HEK293 (cell line): ENCODE measurements at regions not wholly inside any gene's neighbourhood (a gene's known extent, or its start where the extent isn't known, plus 50 kb on each side); places are given as distances from the start of the nearest gene placed in this dataset.

Source experiments
- CTCF ChIA-PET: fragments of 350-600 bp; formaldehyde crosslinking; extraction: SDS; loops from one replicate; lab custom pipeline; 2021; ENCODE audit warnings: antibody characterized with exemption; lab: Yijun Ruan, JAX
- POLR2A ChIA-PET: fragments of 300-600 bp; formaldehyde crosslinking; extraction: SDS; loops from one replicate; lab custom pipeline; 2020; ENCODE audit warnings: antibody characterized with exemption, inconsistent platforms; lab: Yijun Ruan, JAX
- H3K27ac ChIP-seq: fragments of 200-500 bp; sonication (Bioruptor generic); 2 replicates; pipeline ENCODE4 v1.5.1; 2014; ENCODE audit warnings: low read depth, low read length, control low read depth, inconsistent platforms; ENCODE audit errors: extremely low read depth
- H3K36me3 ChIP-seq, 2 experiments: fragments of 200-500 bp in 1 of 2; sonication (Bioruptor generic) in 1 of 2; 1 replicate in 1 of 2; 2 replicates in 1 of 2; pipeline ENCODE4 v1.5.1; 2014 to 2017; ENCODE audit warnings: inconsistent platforms in 2 of 2, low read length in 2 of 2; ENCODE audit not compliant: control insufficient read depth in 2 of 2, insufficient read depth in 1 of 2
- H3K4me1 ChIP-seq: fragments of 200-500 bp; sonication (Bioruptor generic); 2 replicates; pipeline ENCODE4 v1.5.1; 2014; ENCODE audit warnings: mild to moderate bottlenecking, low read length, inconsistent platforms; ENCODE audit not compliant: control insufficient read depth, insufficient read depth
- H3K4me3 ChIP-seq: 2 replicates; pipeline ENCODE4 v1.5.1; 2011; ENCODE audit warnings: low read depth, mild to moderate bottlenecking, control low read depth, low read length, moderate library complexity
- H3K9me3 ChIP-seq: fragments of 200-500 bp; sonication (Bioruptor generic); 2 replicates; pipeline ENCODE4 v1.5.1; 2014; ENCODE audit warnings: low read depth, low read length, inconsistent platforms; ENCODE audit not compliant: control insufficient read depth, insufficient read depth
- GFI1B ChIP-seq: fragments of 450-650 bp; formaldehyde crosslinking; IDR thresholded peaks from 2 replicates; pipeline ENCODE4 v1.5.1; 2016; ENCODE audit warnings: missing biosample characterization, missing genetic modification characterization
- MEIS1 ChIP-seq: sonication (generic); formaldehyde crosslinking; IDR thresholded peaks from 2 replicates; pipeline ENCODE4 v1.8.1; 2022; ENCODE audit warnings: missing genetic modification reagents, mild to moderate bottlenecking, borderline replicate concordance
- MYNN ChIP-seq: fragments of 450-650 bp; formaldehyde crosslinking; IDR thresholded peaks from 2 replicates; pipeline ENCODE4 v1.5.1; 2016; ENCODE audit warnings: missing biosample characterization, missing genetic modification characterization, borderline replicate concordance
- SALL2 ChIP-seq: fragments of 450-650 bp; formaldehyde crosslinking; IDR thresholded peaks from 2 replicates; pipeline ENCODE4 v1.5.0; 2017; ENCODE audit warnings: missing biosample characterization, mild to moderate bottlenecking, missing genetic modification characterization, borderline replicate concordance
- SP7 ChIP-seq: fragments of 450-650 bp; formaldehyde crosslinking; IDR thresholded peaks from 2 replicates; pipeline ENCODE4 v1.5.1; 2016; ENCODE audit warnings: missing biosample characterization, missing genetic modification characterization
- ZBTB21 ChIP-seq: fragments of 450-650 bp; formaldehyde crosslinking; IDR thresholded peaks from 2 replicates; pipeline ENCODE4 v1.5.1; 2017; ENCODE audit warnings: missing biosample characterization, missing genetic modification characterization
- ZBTB26 ChIP-seq: fragments of 450-650 bp; formaldehyde crosslinking; optimal IDR thresholded peaks from 2 replicates; pipeline ENCODE3; 2016; ENCODE audit warnings: missing biosample characterization, mild to moderate bottlenecking, missing genetic modification characterization
- ZNF112 ChIP-seq: fragments of 450-650 bp; formaldehyde crosslinking; IDR thresholded peaks from 2 replicates; pipeline ENCODE4 v1.5.0; 2017; ENCODE audit warnings: missing biosample characterization, missing genetic modification characterization
- ZNF121 ChIP-seq: fragments of 450-650 bp; formaldehyde crosslinking; IDR thresholded peaks from 2 replicates; pipeline ENCODE4 v1.5.1; 2016; ENCODE audit warnings: missing biosample characterization, missing genetic modification characterization
- ZNF148 ChIP-seq: fragments of 450-650 bp; formaldehyde crosslinking; IDR thresholded peaks from 2 replicates; pipeline ENCODE4 v1.5.0; 2017; ENCODE audit warnings: missing biosample characterization, missing genetic modification characterization, borderline replicate concordance
- ZNF202 ChIP-seq: fragments of 450-650 bp; formaldehyde crosslinking; IDR thresholded peaks from 2 replicates; pipeline ENCODE4 v1.5.1; 2016; ENCODE audit warnings: missing biosample characterization, missing genetic modification characterization, borderline replicate concordance
- ZNF274 ChIP-seq, 2 experiments: fragments of 200-500 bp in 1 of 2; fragments of 450-650 bp in 1 of 2; sonication (Bioruptor generic) in 1 of 2; formaldehyde crosslinking in 1 of 2; IDR thresholded peaks; 2 replicates each; pipeline versions ENCODE4 v1.5.1 to v1.6.1; 2014 to 2016; ENCODE audit warnings: borderline replicate concordance in 1 of 2, inconsistent platforms in 1 of 2, low read length in 1 of 2, missing biosample characterization in 1 of 2, missing genetic modification characterization in 1 of 2
- ZNF292 ChIP-seq: fragments of 450-650 bp; formaldehyde crosslinking; IDR thresholded peaks from 2 replicates; pipeline ENCODE4 v1.5.1; 2016; ENCODE audit warnings: low read depth, missing biosample characterization, missing genetic modification characterization, borderline replicate concordance
- ZNF37A ChIP-seq: fragments of 450-650 bp; IDR thresholded peaks from 2 replicates; pipeline ENCODE4 v1.5.1; 2018; ENCODE audit warnings: missing biosample characterization, missing genetic modification characterization
- ZNF544 ChIP-seq: fragments of 450-650 bp; formaldehyde crosslinking; IDR thresholded peaks from 2 replicates; pipeline ENCODE4 v1.5.0; 2017; ENCODE audit warnings: missing biosample characterization, missing genetic modification characterization
- ZNF600 ChIP-seq: fragments of 450-650 bp; formaldehyde crosslinking; IDR thresholded peaks from 2 replicates; pipeline ENCODE4 v1.5.1; 2016; ENCODE audit warnings: missing biosample characterization, missing genetic modification characterization
- ZNF624 ChIP-seq: fragments of 450-650 bp; formaldehyde crosslinking; IDR thresholded peaks from 2 replicates; pipeline ENCODE4 v1.5.1; 2017; ENCODE audit warnings: missing biosample characterization, missing genetic modification characterization
- ZNF654 ChIP-seq: fragments of 450-650 bp; formaldehyde crosslinking; IDR thresholded peaks from 2 replicates; pipeline ENCODE4 v1.5.1; 2016; ENCODE audit warnings: low read depth, missing biosample characterization, missing genetic modification characterization
- ZNF76 ChIP-seq: fragments of 450-650 bp; formaldehyde crosslinking; IDR thresholded peaks from 2 replicates; pipeline ENCODE4; 2016; ENCODE audit warnings: low read depth, missing biosample characterization, missing genetic modification characterization, borderline replicate concordance
- ZSCAN23 ChIP-seq: fragments of 450-650 bp; formaldehyde crosslinking; IDR thresholded peaks from 2 replicates; pipeline ENCODE4 v1.5.1; 2016; ENCODE audit warnings: missing biosample characterization, missing genetic modification characterization
- TF ChIP-seq, protein P1 (sequence below): fragments of 450-650 bp; formaldehyde crosslinking; IDR thresholded peaks from 2 replicates; pipeline ENCODE4 v1.5.1; 2016; ENCODE audit warnings: missing biosample characterization, missing genetic modification characterization
- TF ChIP-seq, protein P2 (sequence below): fragments of 450-650 bp; formaldehyde crosslinking; conservative IDR thresholded peaks from 2 replicates; pipeline ENCODE4 v1.5.1; 2016; ENCODE audit warnings: low read depth, missing biosample characterization, missing genetic modification characterization

GRCh38 chr3:41060106-41060505 is 139.2 kb upstream of the CTNNB1 start (continued):
- TF ChIP-seq ZNF202 (no peak), ZNF121 (tag by site-specific recombination) (no peak), ZNF76 (no peak)

- ChIA-PET POLR2A (no interaction called here), CTCF (no interaction called here)
- H3K9me3 ChIP-seq: no peaks in the 10 kb centered on the region
- TF ChIP-seq, protein P1, sequence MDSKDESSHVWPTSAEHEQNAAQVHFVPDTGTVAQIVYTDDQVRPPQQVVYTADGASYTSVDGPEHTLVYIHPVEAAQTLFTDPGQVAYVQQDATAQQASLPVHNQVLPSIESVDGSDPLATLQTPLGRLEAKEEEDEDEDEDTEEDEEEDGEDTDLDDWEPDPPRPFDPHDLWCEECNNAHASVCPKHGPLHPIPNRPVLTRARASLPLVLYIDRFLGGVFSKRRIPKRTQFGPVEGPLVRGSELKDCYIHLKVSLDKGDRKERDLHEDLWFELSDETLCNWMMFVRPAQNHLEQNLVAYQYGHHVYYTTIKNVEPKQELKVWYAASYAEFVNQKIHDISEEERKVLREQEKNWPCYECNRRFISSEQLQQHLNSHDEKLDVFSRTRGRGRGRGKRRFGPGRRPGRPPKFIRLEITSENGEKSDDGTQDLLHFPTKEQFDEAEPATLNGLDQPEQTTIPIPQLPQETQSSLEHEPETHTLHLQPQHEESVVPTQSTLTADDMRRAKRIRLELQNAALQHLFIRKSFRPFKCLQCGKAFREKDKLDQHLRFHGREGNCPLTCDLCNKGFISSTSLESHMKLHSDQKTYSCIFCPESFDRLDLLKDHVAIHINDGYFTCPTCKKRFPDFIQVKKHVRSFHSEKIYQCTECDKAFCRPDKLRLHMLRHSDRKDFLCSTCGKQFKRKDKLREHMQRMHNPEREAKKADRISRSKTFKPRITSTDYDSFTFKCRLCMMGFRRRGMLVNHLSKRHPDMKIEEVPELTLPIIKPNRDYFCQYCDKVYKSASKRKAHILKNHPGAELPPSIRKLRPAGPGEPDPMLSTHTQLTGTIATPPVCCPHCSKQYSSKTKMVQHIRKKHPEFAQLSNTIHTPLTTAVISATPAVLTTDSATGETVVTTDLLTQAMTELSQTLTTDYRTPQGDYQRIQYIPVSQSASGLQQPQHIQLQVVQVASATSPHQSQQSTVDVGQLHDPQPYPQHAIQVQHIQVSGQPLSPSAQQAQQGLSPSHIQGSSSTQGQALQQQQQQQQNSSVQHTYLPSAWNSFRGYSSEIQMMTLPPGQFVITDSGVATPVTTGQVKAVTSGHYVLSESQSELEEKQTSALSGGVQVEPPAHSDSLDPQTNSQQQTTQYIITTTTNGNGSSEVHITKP (tag by site-specific recombination): no peak
- TF ChIP-seq ZNF112 (no peak), GFI1B (no peak), ZNF148 (tag by site-specific recombination) (no peak)
- TF ChIP-seq, protein P2, sequence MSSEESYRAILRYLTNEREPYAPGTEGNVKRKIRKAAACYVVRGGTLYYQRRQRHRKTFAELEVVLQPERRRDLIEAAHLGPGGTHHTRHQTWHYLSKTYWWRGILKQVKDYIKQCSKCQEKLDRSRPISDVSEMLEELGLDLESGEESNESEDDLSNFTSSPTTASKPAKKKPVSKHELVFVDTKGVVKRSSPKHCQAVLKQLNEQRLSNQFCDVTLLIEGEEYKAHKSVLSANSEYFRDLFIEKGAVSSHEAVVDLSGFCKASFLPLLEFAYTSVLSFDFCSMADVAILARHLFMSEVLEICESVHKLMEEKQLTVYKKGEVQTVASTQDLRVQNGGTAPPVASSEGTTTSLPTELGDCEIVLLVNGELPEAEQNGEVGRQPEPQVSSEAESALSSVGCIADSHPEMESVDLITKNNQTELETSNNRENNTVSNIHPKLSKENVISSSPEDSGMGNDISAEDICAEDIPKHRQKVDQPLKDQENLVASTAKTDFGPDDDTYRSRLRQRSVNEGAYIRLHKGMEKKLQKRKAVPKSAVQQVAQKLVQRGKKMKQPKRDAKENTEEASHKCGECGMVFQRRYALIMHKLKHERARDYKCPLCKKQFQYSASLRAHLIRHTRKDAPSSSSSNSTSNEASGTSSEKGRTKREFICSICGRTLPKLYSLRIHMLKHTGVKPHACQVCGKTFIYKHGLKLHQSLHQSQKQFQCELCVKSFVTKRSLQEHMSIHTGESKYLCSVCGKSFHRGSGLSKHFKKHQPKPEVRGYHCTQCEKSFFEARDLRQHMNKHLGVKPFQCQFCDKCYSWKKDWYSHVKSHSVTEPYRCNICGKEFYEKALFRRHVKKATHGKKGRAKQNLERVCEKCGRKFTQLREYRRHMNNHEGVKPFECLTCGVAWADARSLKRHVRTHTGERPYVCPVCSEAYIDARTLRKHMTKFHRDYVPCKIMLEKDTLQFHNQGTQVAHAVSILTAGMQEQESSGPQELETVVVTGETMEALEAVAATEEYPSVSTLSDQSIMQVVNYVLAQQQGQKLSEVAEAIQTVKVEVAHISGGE (tag by site-specific recombination): no peak
- H3K4me3 ChIP-seq: no peak overlapping the region
- no peak overlapping the region for H3K27ac ChIP-seq
- H3K4me1 ChIP-seq: no peaks in the 10 kb centered on the region
- no peaks in the 10 kb centered on the region for H3K36me3 ChIP-seq
Measured at GRCh38 chr3:41064070-41064469, 135.2 kb upstream of the CTNNB1 start.

DNA sequence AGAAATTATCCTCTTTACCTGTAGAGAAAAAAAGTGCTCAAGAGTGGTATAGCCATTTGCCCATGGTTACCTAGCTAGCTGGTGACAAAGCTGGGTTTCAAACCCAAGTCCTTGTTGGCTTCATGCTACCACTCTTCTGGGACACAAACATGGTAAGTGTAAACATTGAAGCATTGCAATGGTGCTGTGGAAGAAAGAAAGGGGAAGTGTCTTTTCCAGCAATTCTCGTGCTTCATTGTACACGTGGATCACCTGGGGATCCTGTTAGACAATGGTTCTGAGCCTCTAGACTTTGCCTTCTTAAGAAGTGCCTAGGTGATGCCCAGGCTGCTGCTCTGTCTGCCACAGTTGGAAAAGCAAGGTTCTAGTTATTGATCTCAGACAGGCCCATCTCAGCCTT is 134.8 kb upstream of the CTNNB1 start:
- POLR2A ChIA-PET: no interaction called here
- no peak overlapping the region for H3K27ac ChIP-seq
- no peaks in the 10 kb centered on the region for H3K9me3 ChIP-seq
- CTCF ChIA-PET: no interaction called here
- H3K4me1 ChIP-seq: no peaks in the 10 kb centered on the region
- H3K36me3 ChIP-seq: no peaks in the 10 kb centered on the region
- no peak overlapping the region for H3K4me3 ChIP-seq
- TF ChIP-seq SP7 (tag by site-specific recombination) (no peak), ZBTB21 (tag by site-specific recombination) (no peak), ZNF112 (no peak), ZNF37A (tag by site-specific recombination) (no peak), ZNF202 (no peak), ZNF624 (tag by site-specific recombination) (no peak), SALL2 (tag by site-specific recombination) (no peak), ZNF544 (tag by site-specific recombination) (no peak), ZBTB26 (tag by site-specific recombination) (no peak), MEIS1 (CRISPR knock-in tag) (no peak), ZNF654 (tag by site-specific recombination) (no peak), ZSCAN23 (tag by site-specific recombination) (no peak), ZNF292 (no peak), MYNN (tag by site-specific recombination) (no peak), ZNF76 (no peak), ZNF274 (IDR thresholded peaks at IDR 0.05; ENCODE audit: low read length) (no peak), ZNF274 (tag by site-specific recombination; IDR thresholded peaks at IDR 0.05; ENCODE audit: borderline replicate concordance) (no peak), ZNF600 (tag by site-specific recombination) (no peak)
